Esophagus squamous epithelium (tissue), 4 donors: ENCODE measurements at regions not wholly inside any gene's neighbourhood (a gene's known extent, or its start where the extent isn't known, plus 50 kb on each side); places are given as distances from the start of the nearest gene placed in this dataset.

Source experiments
- POLR2A ChIP-seq, 4 donors: fragments of 450-650 bp; IDR thresholded peaks; one replicate each; pipeline ENCODE4 v1.6.1; 2017; ENCODE audit warnings: antibody characterized with exemption in 4 of 4, mild to moderate bottlenecking in 4 of 4, moderate library complexity in 3 of 4
- TF ChIP-seq, protein P1 (sequence below), 6 experiments: fragments of 450-650 bp in 4 of 6; fragments of 200-600 bp in 2 of 6; sonication (generic) in 2 of 6; IDR thresholded peaks; one replicate each; pipeline ENCODE4 v1.5.1; 2016 to 2019; ENCODE audit warnings: antibody characterized with exemption in 6 of 6, mild to moderate bottlenecking in 4 of 6, moderate library complexity in 4 of 6

DNA sequence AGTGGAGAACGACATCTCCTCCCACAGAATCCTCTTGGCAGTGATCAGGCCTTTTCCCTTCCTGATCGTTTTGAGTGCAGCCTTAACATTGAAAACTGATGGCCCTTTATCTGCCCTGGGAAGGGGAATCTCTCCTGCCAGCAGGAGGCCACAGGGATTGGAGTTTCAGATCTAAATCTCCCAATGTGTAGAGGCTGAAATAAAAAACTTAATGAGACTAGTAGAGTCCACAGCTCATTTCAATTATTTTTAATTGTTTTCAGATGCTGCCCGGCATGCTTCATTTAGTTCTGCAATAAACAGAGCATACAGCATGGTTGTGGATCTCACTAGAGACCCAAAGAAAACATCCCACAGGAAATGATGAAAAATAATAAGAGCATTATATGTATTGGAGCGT lies 662.2 kb upstream of the HS3ST5 start:
- TF ChIP-seq, protein P1, sequence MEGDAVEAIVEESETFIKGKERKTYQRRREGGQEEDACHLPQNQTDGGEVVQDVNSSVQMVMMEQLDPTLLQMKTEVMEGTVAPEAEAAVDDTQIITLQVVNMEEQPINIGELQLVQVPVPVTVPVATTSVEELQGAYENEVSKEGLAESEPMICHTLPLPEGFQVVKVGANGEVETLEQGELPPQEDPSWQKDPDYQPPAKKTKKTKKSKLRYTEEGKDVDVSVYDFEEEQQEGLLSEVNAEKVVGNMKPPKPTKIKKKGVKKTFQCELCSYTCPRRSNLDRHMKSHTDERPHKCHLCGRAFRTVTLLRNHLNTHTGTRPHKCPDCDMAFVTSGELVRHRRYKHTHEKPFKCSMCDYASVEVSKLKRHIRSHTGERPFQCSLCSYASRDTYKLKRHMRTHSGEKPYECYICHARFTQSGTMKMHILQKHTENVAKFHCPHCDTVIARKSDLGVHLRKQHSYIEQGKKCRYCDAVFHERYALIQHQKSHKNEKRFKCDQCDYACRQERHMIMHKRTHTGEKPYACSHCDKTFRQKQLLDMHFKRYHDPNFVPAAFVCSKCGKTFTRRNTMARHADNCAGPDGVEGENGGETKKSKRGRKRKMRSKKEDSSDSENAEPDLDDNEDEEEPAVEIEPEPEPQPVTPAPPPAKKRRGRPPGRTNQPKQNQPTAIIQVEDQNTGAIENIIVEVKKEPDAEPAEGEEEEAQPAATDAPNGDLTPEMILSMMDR (IDR thresholded peaks at IDR 0.05): no peak
- no peak for TF ChIP-seq POLR2A (IDR thresholded peaks at IDR 0.05)
